ENCODE measurements at regions not wholly inside any gene's neighbourhood (a gene's known extent, or its start where the extent isn't known, plus 50 kb on each side); places are given as distances from the start of the nearest gene placed in this dataset.

GRCh38 chr7:45459476-45459875 lies 114.7 kb upstream of the ADCY1 start:
- Mint-ChIP-seq H3K27ac (no peak overlapping the region), H3K36me3 (no peaks in the 10 kb centered on the region), H3K4me3 (no peak overlapping the region), H3K27me3 (peaks cover 8% of the 10 kb centered on the region), H3K9me3 (peaks cover 6% of the 10 kb centered on the region), H3K4me1 (no peaks in the 10 kb centered on the region)
- no peak for DNase-seq

DNA sequence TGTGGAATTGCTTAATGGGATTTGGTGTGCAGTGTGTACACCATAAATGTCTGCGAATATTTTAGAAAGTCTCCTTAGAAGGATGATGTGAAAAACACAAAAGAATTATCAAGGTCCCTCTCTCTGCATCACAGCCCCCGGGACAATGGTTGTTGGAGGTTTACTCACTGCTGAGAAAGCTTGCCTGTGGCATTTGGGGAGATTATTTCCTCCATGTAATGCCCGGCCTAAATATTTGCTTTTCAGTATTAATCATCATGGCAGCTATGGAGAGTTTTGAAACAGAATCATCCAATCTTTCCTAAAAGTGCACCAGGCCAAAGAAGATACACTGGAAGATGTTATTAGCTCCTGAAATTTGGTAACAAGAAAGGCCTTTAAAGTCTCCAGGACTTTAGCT lies 113.8 kb upstream of the ADCY1 start:
- peaks cover 6% of the 10 kb centered on the region for H3K9me3 Mint-ChIP-seq
- no peak overlapping the region for H3K4me3 Mint-ChIP-seq
- no peaks in the 10 kb centered on the region for H3K4me1 Mint-ChIP-seq
- H3K27ac Mint-ChIP-seq, result no peak overlapping the region
- H3K36me3 Mint-ChIP-seq, result no peaks in the 10 kb centered on the region
- DNase-seq, result no peak
- H3K27me3 Mint-ChIP-seq, result peaks cover 6% of the 10 kb centered on the region

DNA sequence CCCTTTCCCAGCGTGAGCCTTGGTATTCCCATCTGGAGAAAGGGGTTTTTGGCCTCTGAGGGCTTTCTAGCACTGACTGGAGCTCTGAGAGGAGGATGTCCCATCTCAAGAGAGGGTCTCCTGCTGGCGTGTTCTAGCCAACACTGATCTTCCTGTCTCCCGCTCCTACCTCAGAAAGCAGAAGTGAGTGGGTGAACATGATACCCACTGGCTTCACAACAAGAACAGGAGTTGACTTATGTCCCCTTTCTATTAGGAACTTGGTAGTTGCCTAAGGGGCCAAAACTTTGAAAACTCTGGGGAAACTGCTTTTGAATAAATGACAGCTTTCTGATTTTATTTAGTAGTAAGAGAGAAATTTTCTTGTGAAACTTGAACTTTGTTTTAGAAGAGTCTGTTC lies 113.1 kb upstream of the ADCY1 start:
- H3K4me3 Mint-ChIP-seq, result no peak overlapping the region
- no peak for DNase-seq
- peaks cover 6% of the 10 kb centered on the region for H3K27me3 Mint-ChIP-seq
- no peak overlapping the region for H3K27ac Mint-ChIP-seq
- H3K4me1 Mint-ChIP-seq, result no peaks in the 10 kb centered on the region
- no peaks in the 10 kb centered on the region for H3K36me3 Mint-ChIP-seq
- peaks cover 6% of the 10 kb centered on the region for H3K9me3 Mint-ChIP-seq

DNA sequence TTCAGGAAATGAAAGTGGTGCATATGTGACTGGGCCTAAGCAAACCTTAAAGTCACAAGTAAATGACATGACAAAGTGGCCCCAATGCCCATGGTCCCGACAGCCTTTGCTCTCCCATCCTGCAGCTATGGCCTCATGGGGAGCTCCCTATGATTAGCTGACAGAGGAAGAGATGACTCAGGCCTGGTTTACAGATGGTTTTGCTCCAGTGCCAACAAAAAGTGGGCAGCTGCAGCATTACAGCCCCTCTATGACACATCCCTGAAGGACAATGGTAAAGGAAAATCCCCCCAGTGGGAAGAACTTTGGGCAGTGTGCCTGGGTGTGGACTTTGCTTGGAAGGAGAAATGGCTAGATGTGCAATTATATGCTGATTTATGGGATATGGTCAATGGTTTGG lies 105.1 kb upstream of the ADCY1 start:
- Mint-ChIP-seq H3K4me1 (no peaks in the 10 kb centered on the region), H3K36me3 (no peaks in the 10 kb centered on the region), H3K27ac (no peak overlapping the region)

GRCh38 chr7:45470031-45470430 lies 104.1 kb upstream of the ADCY1 start:
- DNase-seq, result no peak
- no peak overlapping the region for H3K4me3 Mint-ChIP-seq
- no peaks in the 10 kb centered on the region for H3K9me3 Mint-ChIP-seq
- no peaks in the 10 kb centered on the region for H3K4me1 Mint-ChIP-seq
- H3K27ac Mint-ChIP-seq, result no peak overlapping the region
- no peaks in the 10 kb centered on the region for H3K36me3 Mint-ChIP-seq
- peaks cover 37% of the 10 kb centered on the region for H3K27me3 Mint-ChIP-seq

More for the DNA sequence above, 105.1 kb upstream of the ADCY1 start:
- no peaks in the 10 kb centered on the region for H3K9me3 Mint-ChIP-seq
- no peak overlapping the region for H3K4me3 Mint-ChIP-seq
- no peak for DNase-seq
- H3K27me3 Mint-ChIP-seq, result peaks cover 37% of the 10 kb centered on the region

GRCh38 chr7:45479781-45480180 lies 94.4 kb upstream of the ADCY1 start:
- H3K4me1 Mint-ChIP-seq, result no peaks in the 10 kb centered on the region
- no peaks in the 10 kb centered on the region for H3K9me3 Mint-ChIP-seq
- peaks cover 4% of the 10 kb centered on the region for H3K27me3 Mint-ChIP-seq
- no peak for DNase-seq
- H3K27ac Mint-ChIP-seq, result no peak overlapping the region
- H3K36me3 Mint-ChIP-seq, result no peaks in the 10 kb centered on the region
- no peak overlapping the region for H3K4me3 Mint-ChIP-seq

DNA sequence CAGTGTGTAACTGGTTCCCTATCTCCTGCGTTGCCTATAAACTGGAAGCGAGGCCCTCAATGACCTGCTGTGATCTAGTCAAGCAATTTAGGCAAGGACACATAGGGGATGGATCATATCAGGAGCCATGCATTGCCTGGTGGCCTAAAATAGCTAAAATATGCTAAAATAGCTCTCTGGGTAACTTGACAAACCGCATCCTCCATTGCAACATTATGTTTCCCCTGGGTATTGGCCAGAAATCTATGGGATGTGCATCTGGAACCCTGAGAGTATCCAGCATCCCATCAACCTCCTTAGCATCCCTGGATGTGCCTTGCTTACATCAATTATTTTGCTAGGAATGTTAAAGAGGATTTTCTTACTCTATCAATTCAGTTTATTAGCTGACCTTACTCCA lies 91.7 kb upstream of the ADCY1 start:
- H3K9me3 Mint-ChIP-seq, result no peaks in the 10 kb centered on the region
- H3K27me3 Mint-ChIP-seq, result peaks cover 4% of the 10 kb centered on the region
- no peak overlapping the region for H3K27ac Mint-ChIP-seq
- H3K4me3 Mint-ChIP-seq, result no peak overlapping the region
- DNase-seq, result no peak
- no peaks in the 10 kb centered on the region for H3K36me3 Mint-ChIP-seq
- H3K4me1 Mint-ChIP-seq, result no peaks in the 10 kb centered on the region

- Mint-ChIP-seq H3K27ac (no peak overlapping the region), H3K27me3 (peaks cover 4% of the 10 kb centered on the region), H3K36me3 (no peaks in the 10 kb centered on the region), H3K9me3 (no peaks in the 10 kb centered on the region), H3K4me3 (no peak overlapping the region), H3K4me1 (no peaks in the 10 kb centered on the region)
- DNase-seq, result no peak
Measured at GRCh38 chr7:45484094-45484493, 90.1 kb upstream of the ADCY1 start.

GRCh38 chr7:45486575-45486974 lies 87.6 kb upstream of the ADCY1 start:
- Mint-ChIP-seq H3K4me1 (no peaks in the 10 kb centered on the region), H3K36me3 (no peaks in the 10 kb centered on the region), H3K4me3 (no peak overlapping the region), H3K9me3 (no peaks in the 10 kb centered on the region), H3K27ac (no peak overlapping the region), H3K27me3 (no peaks in the 10 kb centered on the region)
- no peak for DNase-seq

DNA sequence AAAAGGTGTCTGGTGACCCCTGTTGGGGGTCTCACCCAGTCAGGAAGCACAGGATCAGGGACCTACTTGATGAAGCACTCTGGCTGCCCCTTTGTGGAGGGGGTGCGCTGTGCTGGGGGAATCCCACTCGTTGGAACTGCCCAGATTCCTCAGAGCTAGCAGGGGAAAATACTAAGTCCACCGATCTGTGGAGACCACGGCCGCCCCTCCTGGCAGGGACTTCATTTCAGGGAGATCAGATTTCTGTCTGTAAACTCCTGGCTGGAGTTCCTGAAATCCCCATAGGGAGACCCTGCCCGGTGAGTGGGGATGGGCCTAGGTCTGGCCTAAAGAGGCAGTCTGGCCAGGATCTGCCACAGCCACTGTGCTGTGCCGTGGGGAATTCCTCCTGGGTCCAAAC lies 79.3 kb upstream of the ADCY1 start:
- no peak overlapping the region for H3K27ac Mint-ChIP-seq
- H3K9me3 Mint-ChIP-seq, result peaks cover 8% of the 10 kb centered on the region
- H3K36me3 Mint-ChIP-seq, result no peaks in the 10 kb centered on the region
- no peak for DNase-seq
- H3K4me1 Mint-ChIP-seq, result no peaks in the 10 kb centered on the region
- no peak overlapping the region for H3K4me3 Mint-ChIP-seq
- peaks cover 15% of the 10 kb centered on the region for H3K27me3 Mint-ChIP-seq

- Mint-ChIP-seq H3K4me1 (no peaks in the 10 kb centered on the region), H3K36me3 (no peaks in the 10 kb centered on the region), H3K27ac (no peak overlapping the region), H3K27me3 (peaks cover 15% of the 10 kb centered on the region), H3K4me3 (no peak overlapping the region), H3K9me3 (peaks cover 8% of the 10 kb centered on the region)
- no peak for DNase-seq
Measured at GRCh38 chr7:45495618-45496017, 78.5 kb upstream of the ADCY1 start.

GRCh38 chr7:45500257-45500656 lies 73.9 kb upstream of the ADCY1 start:
- no peak overlapping the region for H3K4me3 Mint-ChIP-seq
- H3K9me3 Mint-ChIP-seq, result peaks cover 6% of the 10 kb centered on the region
- H3K36me3 Mint-ChIP-seq, result no peaks in the 10 kb centered on the region
- no peaks in the 10 kb centered on the region for H3K4me1 Mint-ChIP-seq
- DNase-seq, result no peak
- H3K27me3 Mint-ChIP-seq, result peaks cover 12% of the 10 kb centered on the region
- H3K27ac Mint-ChIP-seq, result no peak overlapping the region

DNA sequence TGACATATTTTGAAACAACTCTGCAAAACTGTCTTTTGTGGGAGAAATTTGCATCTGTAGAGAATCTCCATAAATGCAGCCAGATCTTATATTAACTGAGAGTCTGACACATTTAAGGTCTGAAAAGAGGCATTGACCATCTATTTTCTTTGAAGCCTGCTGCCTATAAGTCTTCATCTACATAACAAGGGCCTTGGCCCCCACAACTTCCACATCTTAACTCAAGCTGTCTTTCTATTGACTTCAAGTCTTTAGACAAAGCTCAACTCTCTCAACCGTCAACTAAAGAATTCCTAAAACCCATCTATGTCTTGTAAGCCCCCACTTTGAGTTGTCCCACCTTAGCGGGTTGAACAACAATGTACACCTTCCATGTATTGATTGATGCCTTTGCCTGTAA lies 72.4 kb upstream of the ADCY1 start:
- no peak overlapping the region for H3K4me3 Mint-ChIP-seq
- H3K27me3 Mint-ChIP-seq, result no peaks in the 10 kb centered on the region
- no peak for DNase-seq
- peaks cover 18% of the 10 kb centered on the region for H3K9me3 Mint-ChIP-seq
- H3K4me1 Mint-ChIP-seq, result no peaks in the 10 kb centered on the region
- H3K36me3 Mint-ChIP-seq, result no peaks in the 10 kb centered on the region
- no peak overlapping the region for H3K27ac Mint-ChIP-seq

GRCh38 chr7:45506059-45506458 lies 68.1 kb upstream of the ADCY1 start:
- Mint-ChIP-seq H3K4me3 (no peak overlapping the region), H3K27me3 (no peaks in the 10 kb centered on the region), H3K36me3 (no peaks in the 10 kb centered on the region), H3K27ac (no peak overlapping the region), H3K9me3 (peaks cover 30% of the 10 kb centered on the region), H3K4me1 (no peaks in the 10 kb centered on the region)
- no peak for DNase-seq

DNA sequence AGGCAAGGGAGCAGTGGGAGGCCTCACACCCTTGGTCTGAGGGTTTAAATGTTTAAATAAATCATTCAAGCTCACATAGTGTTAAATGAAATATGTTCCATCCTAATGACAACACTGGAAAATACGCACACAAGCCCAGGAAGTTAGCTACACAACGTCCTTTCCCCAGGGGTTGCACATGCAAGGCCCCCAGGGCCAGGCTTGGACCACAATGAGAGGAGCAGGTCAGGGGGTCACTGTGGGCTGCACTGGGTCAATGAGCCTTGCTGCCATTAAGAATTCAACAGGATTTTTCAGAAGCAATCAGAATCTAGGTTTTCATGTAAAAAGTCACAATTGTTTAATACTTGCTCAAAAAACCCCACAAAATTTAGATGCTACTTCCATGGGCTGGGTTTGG lies 64.9 kb upstream of the ADCY1 start:
- no peak for DNase-seq
- Mint-ChIP-seq H3K9me3 (peaks cover 30% of the 10 kb centered on the region), H3K27ac (no peak overlapping the region), H3K27me3 (peaks cover 4% of the 10 kb centered on the region), H3K4me1 (no peaks in the 10 kb centered on the region), H3K36me3 (no peaks in the 10 kb centered on the region), H3K4me3 (no peak overlapping the region)

GRCh38 chr7:45511721-45512597 lies 62.2 kb upstream of the ADCY1 start:
- H3K4me3 Mint-ChIP-seq, result no peak overlapping the region
- H3K9me3 Mint-ChIP-seq, result peaks cover 12% of the 10 kb centered on the region
- H3K27me3 Mint-ChIP-seq, result peaks cover 9% of the 10 kb centered on the region
- H3K4me1 Mint-ChIP-seq, result no peaks in the 10 kb centered on the region
- DNase-seq, result no peak
- H3K36me3 Mint-ChIP-seq, result no peaks in the 10 kb centered on the region
- no peak overlapping the region for H3K27ac Mint-ChIP-seq

All from activated naive CD8-positive, alpha-beta T cell treated with anti-CD3 and anti-CD28 coated beads for 36 hours (primary cell).